ENCODE measurements at regions not wholly inside any gene's neighbourhood (a gene's known extent, or its start where the extent isn't known, plus 50 kb on each side); places are given as distances from the start of the nearest gene placed in this dataset.

DNA sequence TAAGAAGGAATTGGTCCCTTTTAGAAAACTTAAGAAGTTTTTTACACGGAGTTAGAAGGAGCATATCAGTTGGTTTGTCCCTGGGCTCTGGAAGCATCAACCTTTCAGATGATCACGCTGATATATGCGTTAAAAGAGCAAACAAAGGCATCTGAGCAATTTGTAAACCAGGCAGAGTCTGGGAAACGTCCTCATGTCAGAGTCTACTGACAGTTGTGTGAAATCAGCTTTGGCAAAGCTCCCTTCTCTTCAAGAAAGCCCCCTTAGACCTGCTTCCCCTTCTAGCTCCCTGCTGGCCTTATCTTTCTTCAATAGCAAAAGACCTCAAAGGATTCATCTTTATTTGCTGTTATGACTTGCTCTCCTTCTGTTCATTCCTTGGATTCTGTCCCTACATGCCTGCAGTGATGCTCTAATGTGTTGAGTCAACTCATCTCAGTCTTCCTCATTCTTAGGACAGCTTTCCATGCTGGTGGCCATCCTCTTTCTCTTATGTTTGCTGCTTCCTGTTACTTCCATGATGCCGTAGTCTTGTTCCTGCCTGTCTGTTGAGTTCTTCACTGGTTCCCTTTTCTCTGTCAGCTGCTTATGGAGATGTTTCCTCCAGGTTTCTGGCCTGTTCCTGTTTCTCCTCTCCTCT is 106.5 kb upstream of the BMPER start:
- in situ Hi-C loops (cut with HindIII; ENCODE audit: low sequenced_read_pairs), result no loop called here
- DNase-seq (ENCODE audit: low read depth), result no peak
- no peak overlapping the region for H3K4me3 ChIP-seq (ENCODE audit: low read depth, low read length)
- TF ChIP-seq, protein P1, sequence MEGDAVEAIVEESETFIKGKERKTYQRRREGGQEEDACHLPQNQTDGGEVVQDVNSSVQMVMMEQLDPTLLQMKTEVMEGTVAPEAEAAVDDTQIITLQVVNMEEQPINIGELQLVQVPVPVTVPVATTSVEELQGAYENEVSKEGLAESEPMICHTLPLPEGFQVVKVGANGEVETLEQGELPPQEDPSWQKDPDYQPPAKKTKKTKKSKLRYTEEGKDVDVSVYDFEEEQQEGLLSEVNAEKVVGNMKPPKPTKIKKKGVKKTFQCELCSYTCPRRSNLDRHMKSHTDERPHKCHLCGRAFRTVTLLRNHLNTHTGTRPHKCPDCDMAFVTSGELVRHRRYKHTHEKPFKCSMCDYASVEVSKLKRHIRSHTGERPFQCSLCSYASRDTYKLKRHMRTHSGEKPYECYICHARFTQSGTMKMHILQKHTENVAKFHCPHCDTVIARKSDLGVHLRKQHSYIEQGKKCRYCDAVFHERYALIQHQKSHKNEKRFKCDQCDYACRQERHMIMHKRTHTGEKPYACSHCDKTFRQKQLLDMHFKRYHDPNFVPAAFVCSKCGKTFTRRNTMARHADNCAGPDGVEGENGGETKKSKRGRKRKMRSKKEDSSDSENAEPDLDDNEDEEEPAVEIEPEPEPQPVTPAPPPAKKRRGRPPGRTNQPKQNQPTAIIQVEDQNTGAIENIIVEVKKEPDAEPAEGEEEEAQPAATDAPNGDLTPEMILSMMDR (IDR thresholded peaks at IDR 0.05; ENCODE audit: low read depth, low read length, missing control alignments), result no peak

DNA sequence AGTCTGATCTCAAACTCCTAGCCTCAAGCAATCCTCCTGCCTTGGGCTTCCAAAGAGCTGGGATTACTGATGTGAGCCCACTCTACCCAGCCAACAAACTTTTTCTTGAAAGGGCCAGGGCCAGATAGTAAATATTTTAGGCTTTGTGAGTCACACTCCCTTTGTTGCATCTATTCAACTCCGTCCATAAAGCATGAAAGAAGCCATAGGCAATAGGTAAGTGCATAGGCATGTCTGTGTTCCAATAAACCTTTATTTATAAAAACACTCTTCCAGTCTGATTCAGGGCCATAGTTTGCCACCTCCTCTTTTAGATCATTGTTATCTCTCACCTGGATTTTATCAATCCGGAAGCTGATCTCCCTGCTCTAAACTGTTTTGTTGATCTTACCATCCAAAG is 105.6 kb upstream of the BMPER start:
- TF ChIP-seq, protein P1 (IDR thresholded peaks at IDR 0.05; ENCODE audit: low read depth, low read length, missing control alignments), result no peak
- in situ Hi-C loops (cut with HindIII; ENCODE audit: low sequenced_read_pairs), result no loop called here
- no peak for DNase-seq (ENCODE audit: low read depth)
- no peak overlapping the region for H3K4me3 ChIP-seq (ENCODE audit: low read depth, low read length)

DNA sequence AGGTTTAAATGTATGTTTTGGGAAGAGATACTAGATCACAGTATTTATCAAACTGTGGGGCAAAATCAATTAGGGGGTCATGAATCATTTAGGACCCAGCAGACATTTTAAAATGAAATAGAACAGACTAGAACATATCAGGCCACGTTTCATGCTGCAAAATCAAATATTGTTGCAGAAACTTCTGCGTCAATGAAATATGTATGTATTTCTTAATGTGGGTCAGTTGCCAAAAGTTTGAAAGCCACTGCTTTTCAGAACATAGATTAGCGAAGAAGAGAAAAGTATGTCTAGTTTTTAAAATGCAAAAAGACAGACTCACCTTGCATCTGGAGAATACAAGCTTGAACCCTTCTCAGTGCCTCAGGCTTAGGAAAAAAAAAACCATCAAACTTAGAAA is 102.7 kb upstream of the BMPER start:
- no peak overlapping the region for H3K4me3 ChIP-seq (ENCODE audit: low read depth, low read length)
- TF ChIP-seq, protein P1 (IDR thresholded peaks at IDR 0.05; ENCODE audit: low read depth, low read length, missing control alignments), result no peak
- DNase-seq (ENCODE audit: low read depth), result no peak
- in situ Hi-C loops (cut with HindIII; ENCODE audit: low sequenced_read_pairs), result no loop called here

DNA sequence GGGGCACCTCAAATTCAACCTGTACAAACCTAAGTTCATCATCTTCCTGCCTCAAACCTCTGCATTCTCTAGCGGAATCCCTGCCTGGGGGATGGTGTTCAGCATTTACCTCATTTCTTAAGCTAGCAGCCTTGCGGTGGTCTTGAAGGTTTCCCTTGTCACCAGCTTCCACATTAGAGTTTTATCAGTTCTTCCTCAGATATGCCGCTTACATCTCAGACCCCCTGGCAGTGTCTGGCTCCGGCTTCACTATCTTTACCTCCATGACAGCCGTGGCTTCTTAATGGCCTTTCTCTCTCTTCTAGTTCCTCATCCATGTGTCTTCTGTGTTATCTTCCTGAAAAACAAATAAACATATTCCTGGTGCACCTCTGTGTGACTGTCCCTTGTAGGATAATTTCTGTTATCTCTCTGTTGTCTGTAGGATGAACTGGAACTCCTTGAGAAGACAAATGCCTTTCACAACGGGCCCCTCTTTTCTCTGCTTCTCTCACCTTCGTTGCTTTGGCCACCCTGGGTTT is 101.1 kb upstream of the BMPER start:
- DNase-seq (ENCODE audit: low read depth), result no peak
- no peak overlapping the region for H3K4me3 ChIP-seq (ENCODE audit: low read depth, low read length)
- in situ Hi-C loops (cut with HindIII; ENCODE audit: low sequenced_read_pairs), result no loop called here
- TF ChIP-seq, protein P1 (IDR thresholded peaks at IDR 0.05; ENCODE audit: low read depth, low read length, missing control alignments), result no peak

DNA sequence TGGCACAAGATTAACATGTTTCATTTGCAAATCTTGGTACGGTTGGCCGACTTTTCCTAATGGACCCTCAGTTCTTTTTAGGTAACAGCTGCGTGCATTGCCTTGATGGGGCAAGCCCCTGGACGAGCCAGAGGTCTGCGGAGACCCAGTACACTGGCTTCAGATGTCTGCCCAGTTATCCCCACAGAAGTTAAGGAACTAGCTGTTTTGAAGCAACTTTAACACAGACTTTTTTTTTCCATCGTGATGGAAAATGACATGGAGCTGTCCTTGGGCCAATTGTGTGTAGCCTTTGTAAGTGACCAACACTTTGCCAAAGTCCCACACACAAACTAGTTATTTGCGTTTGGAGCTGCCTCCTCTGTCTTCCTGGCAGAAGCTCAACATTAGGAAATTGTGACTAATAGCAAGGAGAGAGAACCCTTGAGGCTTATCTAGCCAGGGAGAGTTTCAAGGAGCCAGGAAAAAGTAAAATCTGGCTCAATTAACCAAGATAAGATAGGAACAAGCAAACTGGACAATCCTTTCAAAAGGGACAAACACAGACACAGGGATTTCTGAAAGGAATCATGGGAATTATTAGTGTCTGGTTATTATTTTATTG is 99.6 kb upstream of the BMPER start:
- no peak for DNase-seq (ENCODE audit: low read depth)
- no peak overlapping the region for H3K4me3 ChIP-seq (ENCODE audit: low read depth, low read length)
- TF ChIP-seq, protein P1 (IDR thresholded peaks at IDR 0.05; ENCODE audit: low read depth, low read length, missing control alignments), result no peak
- in situ Hi-C loops (cut with HindIII; ENCODE audit: low sequenced_read_pairs), result loop anchor here (5.0 kb wide), 1 partner anchor 92 kb away; no protein-coding TSS in a partner anchor

GRCh38 chr7:33806298-33807154 is 98.8 kb upstream of the BMPER start:
- H3K4me3 ChIP-seq (ENCODE audit: low read depth, low read length), result no peak overlapping the region
- in situ Hi-C loops (cut with HindIII; ENCODE audit: low sequenced_read_pairs), result loop anchor here (5.0 kb wide), 1 partner anchor 91 kb away; no protein-coding TSS in a partner anchor
- no peak for DNase-seq (ENCODE audit: low read depth)
- TF ChIP-seq, protein P1 (IDR thresholded peaks at IDR 0.05; ENCODE audit: low read depth, low read length, missing control alignments), result no peak
